ENCODE measurements at regions not wholly inside any gene's neighbourhood (a gene's known extent, or its start where the extent isn't known, plus 50 kb on each side); places are given as distances from the start of the nearest gene placed in this dataset.

DNA sequence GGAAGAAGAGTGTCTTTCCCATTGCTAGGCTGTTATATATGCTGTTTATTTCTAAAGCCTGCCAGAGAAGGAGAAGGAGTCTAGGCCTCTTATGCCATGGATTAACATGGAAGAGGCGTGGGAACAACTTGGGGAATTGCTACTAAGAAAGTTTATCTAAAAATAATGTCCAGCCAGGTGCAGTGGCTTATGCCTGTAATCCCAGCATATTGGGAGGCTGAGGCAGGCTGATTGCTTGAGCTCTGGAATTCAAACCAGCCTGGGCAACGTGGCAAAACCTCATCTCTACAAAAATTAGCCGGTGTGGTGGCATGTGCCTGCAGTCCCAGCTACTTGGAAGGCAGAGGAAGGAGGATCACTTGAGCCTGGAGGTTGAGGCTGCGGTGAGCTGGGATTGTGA lies 51.7 kb upstream of the ARPP19 start:
- TF ChIP-seq EGR1 (IDR thresholded peaks at IDR 0.05; ENCODE audit: low read depth in 2 of 2) = no peak
- TF ChIP-seq, protein P1, sequence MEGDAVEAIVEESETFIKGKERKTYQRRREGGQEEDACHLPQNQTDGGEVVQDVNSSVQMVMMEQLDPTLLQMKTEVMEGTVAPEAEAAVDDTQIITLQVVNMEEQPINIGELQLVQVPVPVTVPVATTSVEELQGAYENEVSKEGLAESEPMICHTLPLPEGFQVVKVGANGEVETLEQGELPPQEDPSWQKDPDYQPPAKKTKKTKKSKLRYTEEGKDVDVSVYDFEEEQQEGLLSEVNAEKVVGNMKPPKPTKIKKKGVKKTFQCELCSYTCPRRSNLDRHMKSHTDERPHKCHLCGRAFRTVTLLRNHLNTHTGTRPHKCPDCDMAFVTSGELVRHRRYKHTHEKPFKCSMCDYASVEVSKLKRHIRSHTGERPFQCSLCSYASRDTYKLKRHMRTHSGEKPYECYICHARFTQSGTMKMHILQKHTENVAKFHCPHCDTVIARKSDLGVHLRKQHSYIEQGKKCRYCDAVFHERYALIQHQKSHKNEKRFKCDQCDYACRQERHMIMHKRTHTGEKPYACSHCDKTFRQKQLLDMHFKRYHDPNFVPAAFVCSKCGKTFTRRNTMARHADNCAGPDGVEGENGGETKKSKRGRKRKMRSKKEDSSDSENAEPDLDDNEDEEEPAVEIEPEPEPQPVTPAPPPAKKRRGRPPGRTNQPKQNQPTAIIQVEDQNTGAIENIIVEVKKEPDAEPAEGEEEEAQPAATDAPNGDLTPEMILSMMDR (IDR thresholded peaks at IDR 0.05; ENCODE audit: low read depth, low read length, missing input control) = no peak

Measured in liver (tissue), 3 donors.